H1 (cell line): ENCODE measurements at regions not wholly inside any gene's neighbourhood (a gene's known extent, or its start where the extent isn't known, plus 50 kb on each side); places are given as distances from the start of the nearest gene placed in this dataset.

Experiments
- CTCF ChIA-PET: fragments of 300-600 bp; sonication (Branson Sonifier 250); formaldehyde crosslinking; loops from one replicate; lab custom pipeline; 2021; ENCODE audit not compliant: partially characterized antibody; lab: Charles Lee
- POLR2A ChIA-PET: fragments of 300-600 bp; sonication (Branson Sonifier 250); formaldehyde crosslinking; loops from one replicate; lab custom pipeline; 2021; ENCODE audit warnings: inconsistent platforms; ENCODE audit not compliant: partially characterized antibody; lab: Charles Lee
- DNase-seq, 2 experiments: peaks; one replicate each; pipeline versions ENCODE4 v3.0.0 to v3.0.0-alpha.2; 2010 to 2022; ENCODE audit warnings: low spot score in 2 of 2, low read depth in 1 of 2, mixed read lengths in 1 of 2
- FAIRE-seq: peaks from 2 replicates; lab custom pipeline; 2011; peaks lifted over from hg19 to GRCh38; lab: Jason Lieb, UNC
- H2AFZ ChIP-seq: 2 replicates; pipeline ENCODE4 v1.8.1; 2012; ENCODE audit warnings: low read length, inconsistent platforms
- H2AK5ac ChIP-seq: 2 replicates; pipeline ENCODE4 v1.6.1; 2013; ENCODE audit warnings: low read depth, low read length
- H2BK120ac ChIP-seq: replicated peaks from 2 replicates; pipeline ENCODE3; 2013; ENCODE audit warnings: low read depth, low read length, inconsistent platforms
- H2BK12ac ChIP-seq: 2 replicates; pipeline ENCODE4 v1.6.1; 2013; ENCODE audit warnings: low read depth, low read length
- H2BK15ac ChIP-seq: 2 replicates; pipeline ENCODE4 v1.6.1; 2013; ENCODE audit warnings: low read length
- H2BK20ac ChIP-seq: 2 replicates; pipeline ENCODE4 v1.6.1; 2013; ENCODE audit warnings: low read length
- H2BK5ac ChIP-seq: 2 replicates; pipeline ENCODE4 v1.6.1; 2013; ENCODE audit warnings: low read depth, low read length
- H3K14ac ChIP-seq: 2 replicates; pipeline ENCODE4 v1.6.1; 2013; ENCODE audit warnings: inconsistent platforms; ENCODE audit not compliant: insufficient read length
- H3K18ac ChIP-seq: 2 replicates; pipeline ENCODE4 v1.6.1; 2013; ENCODE audit warnings: low read length; ENCODE audit errors: extremely low read depth
- H3K23ac ChIP-seq: 2 replicates; pipeline ENCODE4 v1.6.1; 2013; ENCODE audit warnings: inconsistent platforms; ENCODE audit not compliant: insufficient read length
- H3K23me2 ChIP-seq: 2 replicates; pipeline ENCODE4 v1.6.1; 2013; ENCODE audit warnings: low read depth, low read length
- H3K27ac ChIP-seq: 2 replicates; pipeline ENCODE4 v1.6.1; 2011; ENCODE audit warnings: low read depth, low read length, inconsistent platforms
- H3K27me3 ChIP-seq, 4 experiments: replicated peaks in 1 of 4; 1 replicate in 1 of 4; 2 replicates in 3 of 4; pipeline versions ENCODE4 v1.6.1 to v1.8.1; 2011 to 2013; ENCODE audit warnings: low read length in 3 of 4, mild to moderate bottlenecking in 3 of 4, inconsistent platforms in 2 of 4, mixed read lengths in 2 of 4, moderate library complexity in 1 of 4; ENCODE audit not compliant: control insufficient read depth in 3 of 4, insufficient read depth in 3 of 4; ENCODE audit errors: extremely low read depth in 1 of 4
- H3K36me3 ChIP-seq, 4 experiments: 2 replicates each; pipeline versions ENCODE4 v1.6.1 to v1.8.1; 2011 to 2013; ENCODE audit warnings: mild to moderate bottlenecking in 4 of 4, low read length in 3 of 4, moderate library complexity in 2 of 4, control low read depth in 1 of 4, inconsistent platforms in 1 of 4; ENCODE audit not compliant: insufficient read depth in 4 of 4, control insufficient read depth in 2 of 4
- H3K4ac ChIP-seq: replicated peaks from 2 replicates; pipeline ENCODE3; 2013; ENCODE audit warnings: low read length, low read depth, mixed read lengths, inconsistent platforms; ENCODE audit not compliant: insufficient read length
- H3K4me1 ChIP-seq, 4 experiments: replicated peaks in 1 of 4; 1 replicate in 1 of 4; 2 replicates in 3 of 4; pipeline versions ENCODE4 v1.6.1 to v1.8.1; 2011 to 2013; ENCODE audit warnings: low read length in 3 of 4, inconsistent platforms in 2 of 4, mixed read lengths in 1 of 4; ENCODE audit not compliant: insufficient read depth in 4 of 4, control insufficient read depth in 3 of 4
- H3K4me2 ChIP-seq, 2 experiments: 2 replicates each; pipeline versions ENCODE4 v1.6.1 to v1.8.1; 2011 to 2013; ENCODE audit warnings: low read depth in 2 of 2, low read length in 2 of 2, control low read depth in 1 of 2, inconsistent platforms in 1 of 2, mild to moderate bottlenecking in 1 of 2; ENCODE audit not compliant: insufficient read depth in 1 of 2
- H3K4me3 ChIP-seq, 4 experiments: fragments of 200-600, 300-600 bp in 1 of 4; sonication (generic), shearing (Covaris generic), sonication (Bioruptor Twin) in 1 of 4; 2 replicates each; pipeline versions ENCODE4 v1.5.1 to v1.8.1; 2011 to 2016; ENCODE audit warnings: low read length in 4 of 4, low read depth in 3 of 4, control low read depth in 2 of 4, inconsistent platforms in 2 of 4, mild to moderate bottlenecking in 2 of 4, mixed read lengths in 1 of 4, moderate library complexity in 1 of 4; ENCODE audit not compliant: insufficient read depth in 2 of 4; ENCODE audit errors: extremely low read depth in 1 of 4
- H3K56ac ChIP-seq: replicated peaks from 2 replicates; pipeline ENCODE3; 2013; ENCODE audit warnings: low read depth, mild to moderate bottlenecking, mixed read lengths, low read length, inconsistent platforms; ENCODE audit not compliant: insufficient read length
- H3K79me1 ChIP-seq: 2 replicates; pipeline ENCODE4 v1.6.1; 2013; ENCODE audit warnings: low read depth, low read length, control low read depth
- H3K79me2 ChIP-seq, 2 experiments: 2 replicates each; pipeline versions ENCODE4 v1.6.1 to v1.8.1; 2012 to 2013; ENCODE audit warnings: low read length in 2 of 2, mild to moderate bottlenecking in 2 of 2, inconsistent platforms in 1 of 2; ENCODE audit not compliant: insufficient read depth in 2 of 2, control insufficient read depth in 1 of 2
- H3K9ac ChIP-seq, 4 experiments: replicated peaks in 1 of 4; 1 replicate in 1 of 4; 2 replicates in 3 of 4; pipeline versions ENCODE4 v1.6.1 to v1.8.1; 2011 to 2013; ENCODE audit warnings: low read depth in 3 of 4, low read length in 3 of 4, control low read depth in 2 of 4, mild to moderate bottlenecking in 2 of 4, moderate library complexity in 2 of 4, inconsistent platforms in 1 of 4; ENCODE audit errors: extremely low read depth in 1 of 4
- H3K9me3 ChIP-seq, 2 experiments: 2 replicates each; pipeline versions ENCODE4 v1.6.1 to v1.8.1; 2012 to 2013; ENCODE audit warnings: mild to moderate bottlenecking in 2 of 2, moderate library complexity in 2 of 2, control low read depth in 1 of 2, inconsistent platforms in 1 of 2, low read depth in 1 of 2, low read length in 1 of 2, mixed read lengths in 1 of 2; ENCODE audit not compliant: insufficient read depth in 2 of 2
- H4K20me1 ChIP-seq, 2 experiments: replicated peaks in 1 of 2; 2 replicates each; pipeline versions ENCODE3 to v1.8.1; 2011 to 2013; ENCODE audit warnings: inconsistent platforms in 2 of 2, low read length in 2 of 2, mild to moderate bottlenecking in 1 of 2; ENCODE audit not compliant: insufficient read depth in 2 of 2, control insufficient read depth in 1 of 2
- H4K5ac ChIP-seq: 2 replicates; pipeline ENCODE4 v1.6.1; 2013; ENCODE audit warnings: low read length, low read depth, mixed read lengths, inconsistent platforms; ENCODE audit not compliant: insufficient read length
- H4K8ac ChIP-seq: 2 replicates; pipeline ENCODE4 v1.8.0; 2013; ENCODE audit warnings: mild to moderate bottlenecking, moderate library complexity, low read length, inconsistent platforms; ENCODE audit not compliant: insufficient read depth; ENCODE audit errors: extremely low read depth
- H4K91ac ChIP-seq: replicated peaks from 2 replicates; pipeline ENCODE3; 2013; ENCODE audit warnings: low read length, mixed read lengths, inconsistent platforms; ENCODE audit not compliant: insufficient read length
- KDM5A ChIP-seq: fragments of 200-600 bp; IDR thresholded peaks from 2 replicates; pipeline ENCODE4 v1.7.1; 2012; ENCODE audit warnings: mild to moderate bottlenecking, low read length, inconsistent platforms, mixed read lengths
- RAD21 ChIP-seq, 2 experiments: IDR thresholded peaks in 1 of 2; conservative IDR thresholded peaks in 1 of 2; 2 replicates each; pipeline ENCODE4 v1.6.1; 2011; ENCODE audit warnings: low read depth in 2 of 2, low read length in 2 of 2, improper control_type of control experiment in 1 of 2, inconsistent platforms in 1 of 2, mild to moderate bottlenecking in 1 of 2, moderate library complexity in 1 of 2
- TF ChIP-seq, protein P1 (sequence below), 3 experiments: IDR thresholded peaks; 1 replicate in 2 of 3; 2 replicates in 1 of 3; pipeline versions ENCODE4 v1.5.1 to v1.6.1; 2011; ENCODE audit warnings: low read length in 3 of 3, mild to moderate bottlenecking in 3 of 3, inconsistent platforms in 2 of 3, low read depth in 1 of 3, moderate library complexity in 1 of 3; ENCODE audit not compliant: insufficient read depth in 1 of 3; ENCODE audit errors: control extremely low read depth in 1 of 3

DNA sequence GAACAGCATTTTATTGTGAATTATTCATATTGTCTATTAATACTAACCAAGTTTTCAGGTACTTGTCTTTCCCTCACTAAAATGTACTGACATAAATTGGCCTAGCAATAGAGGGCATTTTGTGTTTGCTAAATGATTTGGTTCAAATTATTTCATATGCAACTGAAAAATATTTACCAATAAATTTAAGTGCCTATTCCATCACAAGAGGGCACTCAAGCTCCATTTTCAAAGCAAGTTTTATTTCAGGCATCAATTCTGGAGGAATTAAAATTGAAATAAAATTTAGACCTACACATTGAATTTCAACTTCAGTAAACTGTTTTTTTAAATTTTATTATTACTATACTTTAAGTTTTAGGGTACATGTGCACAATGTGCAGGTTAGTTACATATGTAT, 114.3 kb upstream of the SYNCRIP start:
- Histone ChIP-seq H2BK5ac (no peak overlapping the region), H2AFZ (no peak overlapping the region), H4K8ac (no peak overlapping the region), H3K36me3 (no peaks in the 10 kb centered on the region), H3K23me2 (no peaks in the 10 kb centered on the region), H3K4ac (no peak overlapping the region), H3K27me3 (no peaks in the 10 kb centered on the region), H3K23ac (no peak overlapping the region), H3K4me3 (no peak overlapping the region), H3K4me2 (no peak overlapping the region), H3K14ac (no peak overlapping the region), H3K79me1 (no peaks in the 10 kb centered on the region), H2BK15ac (no peak overlapping the region), H3K4me1 (no peaks in the 10 kb centered on the region), H2BK20ac (no peak overlapping the region), H3K18ac (no peak overlapping the region), H3K27ac (no peak overlapping the region), H2BK12ac (no peak overlapping the region), H3K56ac (no peak overlapping the region), H2AK5ac (no peak overlapping the region), H4K5ac (no peak overlapping the region), H3K9me3 (0 out of 4 replicates have a peak, but pooled peaks cover 0 to under 1% of the 10 kb centered on the region in 2 experiments), H2BK120ac (no peak overlapping the region), H4K20me1 (no peaks in the 10 kb centered on the region), H4K91ac (no peak overlapping the region), H3K9ac (no peak overlapping the region), H3K79me2 (no peaks in the 10 kb centered on the region)
- TF ChIP-seq, protein P1, sequence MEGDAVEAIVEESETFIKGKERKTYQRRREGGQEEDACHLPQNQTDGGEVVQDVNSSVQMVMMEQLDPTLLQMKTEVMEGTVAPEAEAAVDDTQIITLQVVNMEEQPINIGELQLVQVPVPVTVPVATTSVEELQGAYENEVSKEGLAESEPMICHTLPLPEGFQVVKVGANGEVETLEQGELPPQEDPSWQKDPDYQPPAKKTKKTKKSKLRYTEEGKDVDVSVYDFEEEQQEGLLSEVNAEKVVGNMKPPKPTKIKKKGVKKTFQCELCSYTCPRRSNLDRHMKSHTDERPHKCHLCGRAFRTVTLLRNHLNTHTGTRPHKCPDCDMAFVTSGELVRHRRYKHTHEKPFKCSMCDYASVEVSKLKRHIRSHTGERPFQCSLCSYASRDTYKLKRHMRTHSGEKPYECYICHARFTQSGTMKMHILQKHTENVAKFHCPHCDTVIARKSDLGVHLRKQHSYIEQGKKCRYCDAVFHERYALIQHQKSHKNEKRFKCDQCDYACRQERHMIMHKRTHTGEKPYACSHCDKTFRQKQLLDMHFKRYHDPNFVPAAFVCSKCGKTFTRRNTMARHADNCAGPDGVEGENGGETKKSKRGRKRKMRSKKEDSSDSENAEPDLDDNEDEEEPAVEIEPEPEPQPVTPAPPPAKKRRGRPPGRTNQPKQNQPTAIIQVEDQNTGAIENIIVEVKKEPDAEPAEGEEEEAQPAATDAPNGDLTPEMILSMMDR (IDR thresholded peaks at IDR 0.05; ENCODE audit: control extremely low read depth in 1 of 3, insufficient read depth in 1 of 3, low read depth in 1 of 3, low read length in 3 of 3) = peak in 2 of 3 experiments; percentile 25 to 34; a peak in 2 of 4 replicates
- TF ChIP-seq KDM5A (no peak), RAD21 (IDR thresholded peaks at IDR 0.05 in 1 of 2, conservative IDR thresholded peaks at IDR 0.05 in 1 of 2; ENCODE audit: low read depth in 2 of 2, low read length in 2 of 2) (peak; percentile 55 to 66)
- FAIRE-seq (no peak), DNase-seq (no peak)
- ChIA-PET POLR2A (no interaction called here), CTCF (interaction anchor here (1.0 to 1.2 kb wide), 3 partner anchors 8 to 432 kb away, joined by 3 to 4 read pairs (median 3); no protein-coding TSS in a partner anchor)
